ENCODE measurements at regions not wholly inside any gene's neighbourhood (a gene's known extent, or its start where the extent isn't known, plus 50 kb on each side); places are given as distances from the start of the nearest gene placed in this dataset.

DNA sequence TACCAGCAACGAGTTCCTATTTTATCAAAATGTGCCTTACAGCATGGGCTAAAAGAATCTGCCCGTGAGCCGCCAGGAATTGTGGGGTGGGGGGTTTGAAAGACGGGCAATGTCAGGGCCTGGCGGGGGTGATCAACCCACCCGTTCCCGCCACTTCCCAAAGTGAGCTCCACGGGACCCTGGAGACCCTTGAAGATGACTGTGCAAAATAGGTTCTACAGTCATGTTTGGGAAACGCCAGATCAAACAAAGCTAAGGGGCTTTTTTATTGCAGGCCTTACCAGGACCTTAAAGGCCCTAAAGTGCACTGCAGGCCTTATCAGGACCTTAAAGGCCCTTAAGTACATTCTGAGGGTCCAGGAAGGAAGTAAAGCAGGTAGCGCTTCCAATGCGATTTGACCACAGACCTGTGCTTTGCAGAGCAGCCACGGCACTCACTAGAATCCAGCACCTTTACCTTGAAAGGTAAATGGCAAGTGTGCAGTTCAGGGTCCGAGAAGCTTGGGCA is 404.1 kb downstream of the SHANK2 start:
- no peak overlapping the region for H3K9ac ChIP-seq (ENCODE audit: low read length)
- no peaks in the 10 kb centered on the region for H3K9me3 ChIP-seq (ENCODE audit: insufficient read depth, low read depth, low read length)
- no peaks in the 10 kb centered on the region for H3K36me3 ChIP-seq (ENCODE audit: insufficient read depth, low read length)
- H3K4me1 ChIP-seq (ENCODE audit: insufficient read depth, low read length): no peaks in the 10 kb centered on the region
- no peaks in the 10 kb centered on the region for H3K27me3 ChIP-seq (ENCODE audit: insufficient read depth, low read length)
- no peak for FAIRE-seq
- H3K4me2 ChIP-seq (ENCODE audit: low read length): no peak overlapping the region
- Mint-ChIP-seq H3K4me1 (ENCODE audit: low read depth, unreplicated experiment) (no peaks in the 10 kb centered on the region), H3K4me3 (ENCODE audit: unreplicated experiment) (no peak overlapping the region), H3K36me3 (ENCODE audit: low read depth, unreplicated experiment) (no peaks in the 10 kb centered on the region), H3K9me3 (ENCODE audit: unreplicated experiment) (peaks cover 9% of the 10 kb centered on the region), H3K27ac (ENCODE audit: unreplicated experiment) (no peak overlapping the region), H3K27me3 (ENCODE audit: low read depth, unreplicated experiment) (peaks cover 21% of the 10 kb centered on the region)
- no peak overlapping the region for H2AFZ ChIP-seq (ENCODE audit: low read depth, low read length)
- TF ChIP-seq, protein P1, sequence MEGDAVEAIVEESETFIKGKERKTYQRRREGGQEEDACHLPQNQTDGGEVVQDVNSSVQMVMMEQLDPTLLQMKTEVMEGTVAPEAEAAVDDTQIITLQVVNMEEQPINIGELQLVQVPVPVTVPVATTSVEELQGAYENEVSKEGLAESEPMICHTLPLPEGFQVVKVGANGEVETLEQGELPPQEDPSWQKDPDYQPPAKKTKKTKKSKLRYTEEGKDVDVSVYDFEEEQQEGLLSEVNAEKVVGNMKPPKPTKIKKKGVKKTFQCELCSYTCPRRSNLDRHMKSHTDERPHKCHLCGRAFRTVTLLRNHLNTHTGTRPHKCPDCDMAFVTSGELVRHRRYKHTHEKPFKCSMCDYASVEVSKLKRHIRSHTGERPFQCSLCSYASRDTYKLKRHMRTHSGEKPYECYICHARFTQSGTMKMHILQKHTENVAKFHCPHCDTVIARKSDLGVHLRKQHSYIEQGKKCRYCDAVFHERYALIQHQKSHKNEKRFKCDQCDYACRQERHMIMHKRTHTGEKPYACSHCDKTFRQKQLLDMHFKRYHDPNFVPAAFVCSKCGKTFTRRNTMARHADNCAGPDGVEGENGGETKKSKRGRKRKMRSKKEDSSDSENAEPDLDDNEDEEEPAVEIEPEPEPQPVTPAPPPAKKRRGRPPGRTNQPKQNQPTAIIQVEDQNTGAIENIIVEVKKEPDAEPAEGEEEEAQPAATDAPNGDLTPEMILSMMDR (IDR thresholded peaks at IDR 0.05; ENCODE audit: insufficient read depth, low read depth, low read length): no peak
- TF ChIP-seq EZH2 (IDR thresholded peaks at IDR 0.05; ENCODE audit: insufficient read depth, low read length): no peak
- no peaks in the 10 kb centered on the region for H3K79me2 ChIP-seq (ENCODE audit: insufficient read depth, low read length)
- no peak for DNase-seq (ENCODE audit: low read depth)
- no peak overlapping the region for H3K27ac ChIP-seq (ENCODE audit: low read depth, low read length)
- no peak overlapping the region for H3K4me3 ChIP-seq (ENCODE audit: insufficient read depth, low read depth, low read length)
- no peaks in the 10 kb centered on the region for H4K20me1 ChIP-seq (ENCODE audit: insufficient read depth, low read length)

GRCh38 chr11:70849031-70849430 is 403.3 kb downstream of the SHANK2 start:
- H3K4me3 Mint-ChIP-seq (ENCODE audit: unreplicated experiment): no peak overlapping the region
- no peak for TF ChIP-seq EZH2 (IDR thresholded peaks at IDR 0.05; ENCODE audit: insufficient read depth, low read length)
- TF ChIP-seq, protein P1 (IDR thresholded peaks at IDR 0.05; ENCODE audit: insufficient read depth, low read depth, low read length): no peak
- H3K9me3 Mint-ChIP-seq (ENCODE audit: unreplicated experiment): peaks cover 9% of the 10 kb centered on the region
- H3K4me1 Mint-ChIP-seq (ENCODE audit: low read depth, unreplicated experiment): no peaks in the 10 kb centered on the region
- no peaks in the 10 kb centered on the region for H4K20me1 ChIP-seq (ENCODE audit: insufficient read depth, low read length)
- no peak overlapping the region for H3K27ac ChIP-seq (ENCODE audit: low read depth, low read length)
- no peak overlapping the region for H3K27ac Mint-ChIP-seq (ENCODE audit: unreplicated experiment)
- H3K4me2 ChIP-seq (ENCODE audit: low read length): no peak overlapping the region
- no peaks in the 10 kb centered on the region for H3K27me3 ChIP-seq (ENCODE audit: insufficient read depth, low read length)
- DNase-seq (ENCODE audit: low read depth) (no peak), FAIRE-seq (no peak)
- H3K4me3 ChIP-seq (ENCODE audit: insufficient read depth, low read depth, low read length): no peak overlapping the region
- H3K9ac ChIP-seq (ENCODE audit: low read length): no peak overlapping the region
- no peaks in the 10 kb centered on the region for H3K9me3 ChIP-seq (ENCODE audit: insufficient read depth, low read depth, low read length)
- peaks cover 17% of the 10 kb centered on the region for H3K27me3 Mint-ChIP-seq (ENCODE audit: low read depth, unreplicated experiment)
- no peaks in the 10 kb centered on the region for H3K36me3 Mint-ChIP-seq (ENCODE audit: low read depth, unreplicated experiment)
- H3K79me2 ChIP-seq (ENCODE audit: insufficient read depth, low read length): no peaks in the 10 kb centered on the region
- no peaks in the 10 kb centered on the region for H3K36me3 ChIP-seq (ENCODE audit: insufficient read depth, low read length)
- no peak overlapping the region for H2AFZ ChIP-seq (ENCODE audit: low read depth, low read length)
- H3K4me1 ChIP-seq (ENCODE audit: insufficient read depth, low read length): no peaks in the 10 kb centered on the region

DNA sequence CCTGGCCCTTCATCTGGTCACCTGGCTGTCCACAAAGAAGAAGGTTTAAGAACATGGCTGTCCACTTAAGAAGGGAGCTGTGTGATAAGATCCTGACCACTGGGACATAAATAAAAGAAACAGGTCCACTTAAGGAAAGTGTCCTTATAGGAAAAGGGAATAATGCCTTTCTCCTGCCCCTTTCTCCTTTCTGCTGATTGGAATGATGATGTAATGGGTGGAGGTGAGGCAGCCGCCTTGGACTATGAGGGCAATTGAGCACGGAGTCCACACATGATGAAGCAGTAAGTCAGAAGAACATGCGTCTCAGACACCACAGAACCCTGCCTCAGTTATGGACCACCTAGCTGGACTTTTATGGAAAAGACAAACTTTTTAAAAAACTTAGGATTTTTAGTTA is 401.1 kb downstream of the SHANK2 start:
- Histone ChIP-seq H3K36me3 (ENCODE audit: insufficient read depth, low read length) (no peaks in the 10 kb centered on the region), H3K4me3 (ENCODE audit: insufficient read depth, low read depth, low read length) (no peak overlapping the region), H3K79me2 (ENCODE audit: insufficient read depth, low read length) (no peaks in the 10 kb centered on the region), H3K27ac (ENCODE audit: low read depth, low read length) (no peak overlapping the region), H3K27me3 (ENCODE audit: insufficient read depth, low read length) (no peaks in the 10 kb centered on the region), H3K9ac (ENCODE audit: low read length) (no peak overlapping the region), H2AFZ (ENCODE audit: low read depth, low read length) (no peak overlapping the region), H4K20me1 (ENCODE audit: insufficient read depth, low read length) (no peaks in the 10 kb centered on the region), H3K4me2 (ENCODE audit: low read length) (no peak overlapping the region), H3K9me3 (ENCODE audit: insufficient read depth, low read depth, low read length) (no peaks in the 10 kb centered on the region), H3K4me1 (ENCODE audit: insufficient read depth, low read length) (no peaks in the 10 kb centered on the region)
- FAIRE-seq (no peak), DNase-seq (ENCODE audit: low read depth) (no peak)
- Mint-ChIP-seq H3K4me3 (ENCODE audit: unreplicated experiment) (no peak overlapping the region), H3K27me3 (ENCODE audit: low read depth, unreplicated experiment) (peaks cover 17% of the 10 kb centered on the region), H3K9me3 (ENCODE audit: unreplicated experiment) (peaks cover 9% of the 10 kb centered on the region), H3K4me1 (ENCODE audit: low read depth, unreplicated experiment) (no peaks in the 10 kb centered on the region), H3K36me3 (ENCODE audit: low read depth, unreplicated experiment) (no peaks in the 10 kb centered on the region), H3K27ac (ENCODE audit: unreplicated experiment) (no peak overlapping the region)
- TF ChIP-seq, protein P1 (IDR thresholded peaks at IDR 0.05; ENCODE audit: insufficient read depth, low read depth, low read length): no peak
- TF ChIP-seq EZH2 (IDR thresholded peaks at IDR 0.05; ENCODE audit: insufficient read depth, low read length): no peak
